Ishikawa (cell line): ENCODE measurements at regions not wholly inside any gene's neighbourhood (a gene's known extent, or its start where the extent isn't known, plus 50 kb on each side); places are given as distances from the start of the nearest gene placed in this dataset.

Experiments
- CEBPB ChIP-seq: IDR thresholded peaks from 2 replicates; pipeline ENCODE4 v1.6.1; 2012
- CREB1 ChIP-seq: IDR thresholded peaks from 2 replicates; pipeline ENCODE4 v1.6.1; 2012; ENCODE audit warnings: low read depth
- EGR1 ChIP-seq: IDR thresholded peaks from 2 replicates; pipeline ENCODE4 v1.6.1; 2012
- EP300 ChIP-seq: IDR thresholded peaks from 2 replicates; pipeline ENCODE4 v1.6.1; 2012; ENCODE audit warnings: borderline replicate concordance
- FOXM1 ChIP-seq: IDR thresholded peaks from 2 replicates; pipeline ENCODE4 v1.6.1; 2012; ENCODE audit warnings: low read depth, borderline replicate concordance
- NFIC ChIP-seq: IDR thresholded peaks from 2 replicates; pipeline ENCODE4 v1.6.1; 2012
- RAD21 ChIP-seq: IDR thresholded peaks from 2 replicates; pipeline ENCODE4 v1.6.1; 2012; ENCODE audit warnings: low read depth
- TAF1 ChIP-seq: IDR thresholded peaks from 2 replicates; pipeline ENCODE4 v1.6.1; 2012; ENCODE audit warnings: low read depth, mild to moderate bottlenecking
- TCF12 ChIP-seq: IDR thresholded peaks from 2 replicates; pipeline ENCODE4 v1.6.1; 2012; ENCODE audit warnings: low read depth
- TEAD4 ChIP-seq: IDR thresholded peaks from 2 replicates; pipeline ENCODE4 v1.6.1; 2012
- YY1 ChIP-seq: IDR thresholded peaks from 2 replicates; pipeline ENCODE4 v1.6.1; 2012; ENCODE audit warnings: low read depth
- ZBTB7A ChIP-seq: IDR thresholded peaks from 2 replicates; pipeline ENCODE4 v1.6.1; 2012; ENCODE audit warnings: low read depth
- TF ChIP-seq, protein P1 (sequence below): IDR thresholded peaks from 2 replicates; pipeline ENCODE4 v1.6.1; 2012
- TF ChIP-seq, protein P2 (sequence below): IDR thresholded peaks from 2 replicates; pipeline ENCODE4 v1.6.1; 2012
- TF ChIP-seq, protein P3 (sequence below): IDR thresholded peaks from 2 replicates; pipeline ENCODE4 v1.6.1; 2012; ENCODE audit warnings: low read depth, mild to moderate bottlenecking

DNA sequence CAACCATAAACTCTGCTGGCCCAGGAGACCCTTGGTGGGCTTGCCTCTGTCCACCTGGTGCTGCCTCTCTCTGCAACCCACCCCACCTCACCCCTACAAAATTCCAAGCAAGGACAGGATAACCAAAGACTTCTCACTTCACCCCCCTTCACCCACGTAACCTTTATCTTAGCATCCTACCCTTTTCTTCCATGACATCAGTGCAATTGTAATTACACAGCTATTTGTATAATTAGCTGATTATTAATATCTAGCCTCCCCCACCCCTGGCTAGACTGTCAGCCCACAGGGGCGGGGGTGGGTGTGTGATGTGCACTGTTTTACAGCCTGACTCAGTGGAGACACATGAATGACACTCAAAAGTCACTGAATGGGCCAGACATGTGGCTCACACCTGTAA, 262.2 kb downstream of the MRTFB start:
- TF ChIP-seq, protein P1, sequence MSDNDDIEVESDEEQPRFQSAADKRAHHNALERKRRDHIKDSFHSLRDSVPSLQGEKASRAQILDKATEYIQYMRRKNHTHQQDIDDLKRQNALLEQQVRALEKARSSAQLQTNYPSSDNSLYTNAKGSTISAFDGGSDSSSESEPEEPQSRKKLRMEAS, result no peak
- TF ChIP-seq, protein P2, sequence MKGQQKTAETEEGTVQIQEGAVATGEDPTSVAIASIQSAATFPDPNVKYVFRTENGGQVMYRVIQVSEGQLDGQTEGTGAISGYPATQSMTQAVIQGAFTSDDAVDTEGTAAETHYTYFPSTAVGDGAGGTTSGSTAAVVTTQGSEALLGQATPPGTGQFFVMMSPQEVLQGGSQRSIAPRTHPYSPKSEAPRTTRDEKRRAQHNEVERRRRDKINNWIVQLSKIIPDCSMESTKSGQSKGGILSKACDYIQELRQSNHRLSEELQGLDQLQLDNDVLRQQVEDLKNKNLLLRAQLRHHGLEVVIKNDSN, result no peak
- TF ChIP-seq FOXM1, result no peak
- TF ChIP-seq RAD21, result no peak
- no peak for TF ChIP-seq TCF12
- no peak for TF ChIP-seq ZBTB7A
- TF ChIP-seq NFIC, result no peak
- TF ChIP-seq TAF1, result no peak
- no peak for TF ChIP-seq CREB1
- no peak for TF ChIP-seq EGR1
- no peak for TF ChIP-seq CEBPB
- no peak for TF ChIP-seq TEAD4
- TF ChIP-seq EP300, result no peak

DNA sequence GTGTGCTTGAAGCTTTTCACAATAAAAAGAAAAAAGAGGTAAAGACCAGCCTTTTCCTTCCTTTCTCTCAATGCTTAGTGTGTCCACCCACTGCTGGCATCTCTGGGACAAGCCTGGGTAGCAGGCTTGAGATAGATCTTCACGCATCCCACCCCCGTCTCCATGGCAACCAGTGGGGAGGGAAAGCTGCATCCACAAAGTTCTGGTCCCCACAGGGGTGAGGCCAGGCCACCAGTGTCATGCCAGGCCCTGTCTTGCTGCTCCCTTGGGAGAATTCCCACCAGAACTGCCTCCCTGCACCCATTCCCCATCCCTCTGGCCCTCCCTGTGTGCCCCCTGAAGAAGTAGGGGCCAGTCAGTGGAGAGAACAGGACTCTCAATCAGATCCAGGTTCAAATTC, 259.9 kb downstream of the MRTFB start:
- TF ChIP-seq RAD21 (no peak), EP300 (no peak)

DNA sequence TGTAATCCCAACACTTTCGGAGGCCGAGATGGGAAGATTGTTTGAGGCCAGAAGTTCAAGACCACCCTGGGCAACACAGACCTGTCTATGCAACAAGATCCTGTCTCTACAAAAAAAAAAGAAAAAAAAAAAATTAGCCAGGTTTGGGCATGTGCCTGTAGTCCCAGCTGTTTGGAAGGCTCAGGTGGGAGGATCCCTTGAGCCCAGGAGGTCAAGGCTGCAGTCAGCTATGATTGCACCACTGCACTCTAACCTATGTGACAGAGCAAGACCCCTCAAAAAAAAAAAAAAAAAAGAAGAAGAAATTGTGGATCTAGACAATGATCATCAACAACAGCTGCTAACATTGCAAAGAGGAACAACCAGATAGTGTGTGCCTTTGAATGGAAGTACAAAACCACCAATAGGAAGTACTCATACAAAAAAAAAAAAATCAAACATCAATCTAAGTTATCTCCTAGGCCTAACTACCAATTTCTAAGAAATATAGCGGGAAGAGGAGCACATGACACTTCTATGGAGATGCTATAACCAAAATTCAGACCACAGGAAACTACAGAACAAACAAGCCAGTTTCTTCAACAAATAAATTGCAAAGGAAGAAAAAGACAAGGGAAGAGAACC, 258.7 kb downstream of the MRTFB start:
- TF ChIP-seq CEBPB, result no peak
- no peak for TF ChIP-seq YY1
- TF ChIP-seq, protein P2, result no peak
- TF ChIP-seq TCF12, result no peak
- no peak for TF ChIP-seq EP300
- no peak for TF ChIP-seq RAD21
- TF ChIP-seq TAF1, result no peak
- no peak for TF ChIP-seq TEAD4
- TF ChIP-seq ZBTB7A, result no peak
- no peak for TF ChIP-seq NFIC
- TF ChIP-seq, protein P1, result no peak
- TF ChIP-seq FOXM1, result no peak
- no peak for TF ChIP-seq CREB1

DNA sequence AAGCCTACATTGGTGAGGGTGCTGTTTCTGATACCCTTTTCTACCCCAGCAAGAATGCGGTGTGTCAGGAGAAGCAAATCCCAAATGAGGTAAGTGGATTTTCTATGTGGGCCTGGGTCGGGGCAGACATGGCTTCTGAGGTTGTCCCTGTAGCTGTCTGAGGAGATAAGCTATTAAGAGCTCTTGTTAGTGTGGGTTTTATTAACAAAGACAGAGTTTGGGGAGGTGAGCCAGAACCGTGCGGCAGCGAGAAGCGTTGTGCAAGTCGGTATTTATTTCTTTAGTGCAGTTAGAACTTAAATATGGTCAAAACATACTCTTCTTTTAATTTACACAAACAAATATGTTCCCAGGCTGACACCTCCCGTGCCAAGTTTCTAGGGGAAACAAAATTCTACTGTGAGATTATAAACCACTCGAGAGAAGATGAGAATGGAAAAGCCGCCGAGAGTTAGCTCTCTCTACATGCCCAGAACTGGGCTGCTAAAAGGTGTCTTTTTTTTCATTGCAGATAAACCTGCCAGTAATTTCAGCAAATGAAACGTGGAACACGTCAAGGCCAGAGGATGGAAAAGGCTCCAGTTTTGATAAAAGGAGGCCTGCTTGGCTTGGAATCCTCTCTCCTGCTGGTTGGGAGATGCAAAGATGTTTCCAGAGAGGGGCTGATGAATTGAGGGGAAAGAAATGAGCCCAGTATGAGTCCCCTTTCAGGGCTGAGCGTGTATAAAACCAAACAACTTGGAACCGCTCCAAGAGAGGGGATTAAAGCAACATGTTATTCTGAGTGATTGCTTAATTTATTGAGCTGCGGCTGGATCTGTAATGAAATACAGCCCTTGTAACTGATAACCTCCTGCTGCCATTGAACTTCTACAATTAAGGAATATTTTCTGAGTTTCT, 254.6 kb downstream of the MRTFB start:
- TF ChIP-seq CEBPB (peak; percentile 63), EP300 (no peak), NFIC (peak; percentile 71)

DNA sequence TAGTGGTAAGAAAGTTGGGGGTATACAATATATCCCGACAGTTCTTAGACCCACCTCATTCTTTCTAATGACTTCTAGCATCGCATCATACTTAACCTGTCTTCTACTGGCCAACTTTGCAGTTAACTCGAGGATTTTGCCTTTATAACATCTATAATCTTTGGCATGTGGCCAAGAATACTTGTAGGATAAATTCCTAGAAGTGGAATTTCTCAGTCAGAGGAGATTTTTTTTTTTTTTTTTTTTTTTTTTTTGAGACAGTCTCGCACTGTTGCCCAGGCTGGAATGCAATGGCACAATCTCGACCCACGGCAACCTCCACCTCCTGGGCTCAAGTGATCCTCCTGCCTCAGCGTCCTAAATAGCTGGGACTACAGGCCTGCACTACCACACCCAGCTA, 253.5 kb downstream of the MRTFB start:
- TF ChIP-seq, protein P2, result no peak
- peak; percentile 83 for TF ChIP-seq TEAD4
- TF ChIP-seq TAF1, result no peak
- TF ChIP-seq CREB1, result no peak
- TF ChIP-seq EGR1, result no peak
- TF ChIP-seq EP300, result peak; percentile 69; the same call in 1 of the 2 replicates
- 0 out of 2 replicates have a peak, but pooled peaks have one; percentile 17 for TF ChIP-seq CEBPB
- TF ChIP-seq RAD21, result peak; percentile 1; the same call in 1 of the 2 replicates
- no peak for TF ChIP-seq YY1
- peak; percentile 95 for TF ChIP-seq NFIC
- TF ChIP-seq, protein P3, sequence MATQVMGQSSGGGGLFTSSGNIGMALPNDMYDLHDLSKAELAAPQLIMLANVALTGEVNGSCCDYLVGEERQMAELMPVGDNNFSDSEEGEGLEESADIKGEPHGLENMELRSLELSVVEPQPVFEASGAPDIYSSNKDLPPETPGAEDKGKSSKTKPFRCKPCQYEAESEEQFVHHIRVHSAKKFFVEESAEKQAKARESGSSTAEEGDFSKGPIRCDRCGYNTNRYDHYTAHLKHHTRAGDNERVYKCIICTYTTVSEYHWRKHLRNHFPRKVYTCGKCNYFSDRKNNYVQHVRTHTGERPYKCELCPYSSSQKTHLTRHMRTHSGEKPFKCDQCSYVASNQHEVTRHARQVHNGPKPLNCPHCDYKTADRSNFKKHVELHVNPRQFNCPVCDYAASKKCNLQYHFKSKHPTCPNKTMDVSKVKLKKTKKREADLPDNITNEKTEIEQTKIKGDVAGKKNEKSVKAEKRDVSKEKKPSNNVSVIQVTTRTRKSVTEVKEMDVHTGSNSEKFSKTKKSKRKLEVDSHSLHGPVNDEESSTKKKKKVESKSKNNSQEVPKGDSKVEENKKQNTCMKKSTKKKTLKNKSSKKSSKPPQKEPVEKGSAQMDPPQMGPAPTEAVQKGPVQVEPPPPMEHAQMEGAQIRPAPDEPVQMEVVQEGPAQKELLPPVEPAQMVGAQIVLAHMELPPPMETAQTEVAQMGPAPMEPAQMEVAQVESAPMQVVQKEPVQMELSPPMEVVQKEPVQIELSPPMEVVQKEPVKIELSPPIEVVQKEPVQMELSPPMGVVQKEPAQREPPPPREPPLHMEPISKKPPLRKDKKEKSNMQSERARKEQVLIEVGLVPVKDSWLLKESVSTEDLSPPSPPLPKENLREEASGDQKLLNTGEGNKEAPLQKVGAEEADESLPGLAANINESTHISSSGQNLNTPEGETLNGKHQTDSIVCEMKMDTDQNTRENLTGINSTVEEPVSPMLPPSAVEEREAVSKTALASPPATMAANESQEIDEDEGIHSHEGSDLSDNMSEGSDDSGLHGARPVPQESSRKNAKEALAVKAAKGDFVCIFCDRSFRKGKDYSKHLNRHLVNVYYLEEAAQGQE, result no peak
- TF ChIP-seq TCF12, result 0 out of 2 replicates have a peak, but pooled peaks have one; percentile 34
- TF ChIP-seq FOXM1, result no peak

DNA sequence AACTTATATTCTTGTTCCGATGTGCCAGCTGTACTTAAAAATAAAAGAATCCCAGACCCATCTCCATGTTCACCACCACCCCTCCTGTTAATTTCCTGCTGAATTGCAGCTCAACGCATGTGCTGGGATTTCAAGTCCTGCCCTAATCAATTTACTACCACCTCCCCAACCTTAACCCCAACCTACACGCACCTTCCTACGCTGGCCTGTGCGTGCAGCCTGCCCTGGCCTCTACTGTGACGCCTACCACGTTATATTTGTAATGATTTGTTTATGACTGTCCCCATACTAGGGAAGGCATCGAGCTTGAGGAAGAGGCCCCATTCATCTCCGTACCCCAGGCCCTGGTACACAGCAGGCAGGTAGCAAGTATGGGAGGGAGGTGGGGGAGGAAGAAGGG, 251.1 kb downstream of the MRTFB start:
- TF ChIP-seq TCF12 (no peak), EP300 (no peak), CEBPB (no peak), ZBTB7A (no peak), CREB1 (no peak), YY1 (no peak), FOXM1 (no peak)
- TF ChIP-seq, protein P1, result no peak
- TF ChIP-seq, protein P2, result no peak

DNA sequence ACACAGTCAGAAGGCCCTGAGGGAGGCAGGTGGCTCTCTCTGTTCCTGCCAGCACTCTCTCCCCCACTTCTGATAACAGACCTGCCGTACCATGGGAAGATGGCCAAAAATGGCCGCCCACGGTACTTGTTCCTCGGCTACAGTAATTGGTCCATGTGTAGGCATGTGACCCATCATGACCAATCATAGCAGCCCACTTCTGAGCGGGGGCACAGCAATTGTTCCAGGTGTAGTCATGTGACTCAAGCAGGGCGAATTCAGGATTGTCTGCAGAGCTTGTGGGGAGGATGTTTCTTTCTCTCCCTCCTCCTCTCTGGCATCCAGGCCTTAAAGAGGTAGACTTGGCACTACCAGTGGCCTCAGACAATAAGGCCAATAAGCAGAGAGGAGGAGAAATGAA, 250.4 kb downstream of the MRTFB start:
- TF ChIP-seq CEBPB (no peak), TCF12 (no peak), YY1 (peak; percentile 81), TEAD4 (0 out of 2 replicates have a peak, but pooled peaks have one; percentile 16), EGR1 (0 out of 2 replicates have a peak, but pooled peaks have one; percentile 28)
- TF ChIP-seq, protein P2, result peak; percentile 93
